ENCODE measurements at regions not wholly inside any gene's neighbourhood (a gene's known extent, or its start where the extent isn't known, plus 50 kb on each side); places are given as distances from the start of the nearest gene placed in this dataset.
"Not testable (repeated sequence)": the region's sequence is repeated elsewhere in the genome, so short reads cannot be mapped to it uniquely, and the experiment has no call there.

GRCh38 chr15:38024293-38025091 lies 90.1 kb downstream of the TMCO5A start:
- no peak overlapping the region for H3K4me3 ChIP-seq (ENCODE audit: low read depth in 2 of 2, low read length in 1 of 2)
- no peak for DNase-seq
- CTCF ChIA-PET, result interaction anchor here (1.4 kb wide), 1 partner anchor 29 kb away, joined by 3 read pairs; no protein-coding TSS in a partner anchor
- TF ChIP-seq POLR2AphosphoS5 (IDR thresholded peaks at IDR 0.05; ENCODE audit: low read depth, low read length) (no peak), RXRA (IDR thresholded peaks at IDR 0.05; ENCODE audit: borderline replicate concordance, low read depth) (no peak), USF2 (IDR thresholded peaks at IDR 0.05; ENCODE audit: borderline replicate concordance, low read depth, low read length) (no peak), RAD21 (IDR thresholded peaks at IDR 0.05; ENCODE audit: low read length) (no peak), REST (IDR thresholded peaks at IDR 0.05; ENCODE audit: low read depth, low read length) (no peak), EP300 (IDR thresholded peaks at IDR 0.05; ENCODE audit: borderline replicate concordance in 1 of 2, low read depth in 1 of 2, low read length in 1 of 2) (no peak), PBX3 (IDR thresholded peaks at IDR 0.05) (no peak), RCOR1 (IDR thresholded peaks at IDR 0.05; ENCODE audit: low read length) (no peak), JUND (IDR thresholded peaks at IDR 0.05) (no peak), FOSL2 (IDR thresholded peaks at IDR 0.05; ENCODE audit: borderline replicate concordance, low read depth) (no peak), USF1 (IDR thresholded peaks at IDR 0.05; ENCODE audit: borderline replicate concordance, low read depth) (no peak), NFIC (IDR thresholded peaks at IDR 0.05; ENCODE audit: borderline replicate concordance) (no peak), IRF3 (IDR thresholded peaks at IDR 0.05; ENCODE audit: low read depth, low read length) (no peak), TCF12 (IDR thresholded peaks at IDR 0.05) (no peak)
- no peak overlapping the region for H2AFZ ChIP-seq (ENCODE audit: low read depth)
- no peaks in the 10 kb centered on the region for H3K36me3 ChIP-seq (replicated peaks in 1 of 2; ENCODE audit: control insufficient read depth in 1 of 2, insufficient read depth in 2 of 2, low read length in 1 of 2)
- no peak overlapping the region for H3K27ac ChIP-seq (ENCODE audit: low read depth in 2 of 2, low read length in 1 of 2)
- POLR2A ChIA-PET, result no interaction called here
- no peaks in the 10 kb centered on the region for H3K9me2 ChIP-seq
- no peaks in the 10 kb centered on the region for H3K79me2 ChIP-seq (ENCODE audit: insufficient read depth)
- no peaks in the 10 kb centered on the region for H3K27me3 ChIP-seq (ENCODE audit: insufficient read depth)
- H3K9me3 ChIP-seq, result no peaks in the 10 kb centered on the region
- H3K4me2 ChIP-seq, result no peak overlapping the region
- 38% methylated on average over 2 of the region's 2 CpGs for WGBS (ENCODE audit: low lambda C conversion rate)
- no peaks in the 10 kb centered on the region for H4K20me1 ChIP-seq (ENCODE audit: insufficient read depth)
- H3F3A ChIP-seq (replicated peaks; ENCODE audit: insufficient read depth), result no peaks in the 10 kb centered on the region
- H3K9ac ChIP-seq, result no peak overlapping the region
- no peaks in the 10 kb centered on the region; a peak in 1 of 4 replicates for H3K4me1 ChIP-seq (ENCODE audit: control insufficient read depth in 1 of 2, insufficient read depth in 2 of 2, low read depth in 1 of 2, low read length in 1 of 2)

GRCh38 chr15:38025656-38026055 lies 91.2 kb downstream of the TMCO5A start:
- POLR2A ChIA-PET; H3K79me2 ChIP-seq (ENCODE audit: insufficient read depth); H3K9me2 ChIP-seq; H2AFZ ChIP-seq (ENCODE audit: low read depth); H3K4me1 ChIP-seq (ENCODE audit: control insufficient read depth in 1 of 2, insufficient read depth in 2 of 2, low read depth in 1 of 2, low read length in 1 of 2); H4K20me1 ChIP-seq (ENCODE audit: insufficient read depth); H3K27ac ChIP-seq (ENCODE audit: low read depth in 2 of 2, low read length in 1 of 2); H3K36me3 ChIP-seq (replicated peaks in 1 of 2; ENCODE audit: control insufficient read depth in 1 of 2, insufficient read depth in 2 of 2, low read length in 1 of 2); H3K4me2 ChIP-seq; CTCF ChIA-PET; H3K9me3 ChIP-seq; DNase-seq; H3K27me3 ChIP-seq (ENCODE audit: insufficient read depth); H3K4me3 ChIP-seq (ENCODE audit: low read depth in 2 of 2, low read length in 1 of 2); H3K9ac ChIP-seq; H3F3A ChIP-seq (replicated peaks; ENCODE audit: insufficient read depth): not testable (repeated sequence)
- WGBS (ENCODE audit: low lambda C conversion rate), result 95% methylated on average over 1 of the region's 1 CpG

Measured in SK-N-SH (cell line).